Activated CD4-positive, alpha-beta memory T cell treated with anti-CD3 and anti-CD28 coated beads, Interleukin-2, amount 10 ng/mL, durations not matched to agents 7 days and 5 days (primary cell): ENCODE measurements at regions not wholly inside any gene's neighbourhood (a gene's known extent, or its start where the extent isn't known, plus 50 kb on each side); places are given as distances from the start of the nearest gene placed in this dataset.
A peak's percentile ranks its signal among the peaks of the same experiment; 100 is the strongest.

Experiments used
- CTCF ChIA-PET: fragments of 350-600 bp; sonication (Branson Sonifier 250); formaldehyde crosslinking; loops from one replicate; lab custom pipeline; 2021; ENCODE audit warnings: antibody characterized with exemption, inconsistent platforms; lab: Charles Lee
- POLR2A ChIA-PET: fragments of 350-600 bp; sonication (Branson Sonifier 250); formaldehyde crosslinking; loops from one replicate; lab custom pipeline; 2021; ENCODE audit warnings: antibody characterized with exemption; lab: Charles Lee
- DNase-seq: peaks from one replicate; pipeline ENCODE4 v3.0.0-alpha.2; 2020
- H3K27ac Mint-ChIP-seq: one replicate; pipeline ENCODE4 v1.8.0; 2021; ENCODE audit warnings: mild to moderate bottlenecking, mixed read lengths
- H3K27me3 Mint-ChIP-seq: one replicate; pipeline ENCODE4 v1.8.0; 2021; ENCODE audit warnings: mixed read lengths
- H3K36me3 Mint-ChIP-seq: one replicate; pipeline ENCODE4 v1.8.0; 2021; ENCODE audit warnings: low read depth, mixed read lengths
- H3K4me1 Mint-ChIP-seq: one replicate; pipeline ENCODE4 v1.8.0; 2021; ENCODE audit warnings: mixed read lengths
- H3K4me3 Mint-ChIP-seq: one replicate; pipeline ENCODE4 v1.8.0; 2021; ENCODE audit warnings: mild to moderate bottlenecking, mixed read lengths
- H3K9me3 Mint-ChIP-seq: one replicate; pipeline ENCODE4 v1.8.0; 2021; ENCODE audit warnings: mixed read lengths

GRCh38 chr3:126263539-126263938 lies 83.2 kb upstream of the ALDH1L1 start:
- H3K4me3 Mint-ChIP-seq = no peak overlapping the region
- DNase-seq = no peak
- peaks cover 15% of the 10 kb centered on the region for H3K27me3 Mint-ChIP-seq
- H3K27ac Mint-ChIP-seq = no peak overlapping the region
- no peaks in the 10 kb centered on the region for H3K9me3 Mint-ChIP-seq
- ChIA-PET CTCF (no interaction called here), POLR2A (no interaction called here)
- H3K36me3 Mint-ChIP-seq = no peaks in the 10 kb centered on the region
- H3K4me1 Mint-ChIP-seq = no peaks in the 10 kb centered on the region

DNA sequence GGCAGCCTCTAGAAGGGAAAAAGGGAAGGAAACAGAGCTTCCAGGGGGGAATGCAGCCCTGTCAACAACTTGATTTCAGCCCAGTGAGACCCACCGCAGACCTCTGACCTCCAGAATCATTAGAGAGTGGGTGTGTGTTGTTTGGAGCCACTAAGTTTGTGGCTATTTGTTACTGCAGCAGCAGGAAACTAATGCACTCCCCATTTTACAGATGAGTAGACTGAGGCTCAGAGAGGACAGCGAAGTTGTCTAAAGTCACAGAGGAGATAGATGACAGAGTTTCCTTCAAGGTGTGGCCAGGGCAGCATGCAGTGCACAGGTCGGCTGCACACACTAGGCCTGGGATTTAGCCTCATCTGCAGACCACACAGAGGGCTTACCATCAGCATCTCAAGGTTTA lies 81.8 kb upstream of the ALDH1L1 start:
- Mint-ChIP-seq H3K27ac (no peak overlapping the region), H3K27me3 (peaks cover 7% of the 10 kb centered on the region), H3K4me3 (no peak overlapping the region), H3K4me1 (no peaks in the 10 kb centered on the region), H3K9me3 (no peaks in the 10 kb centered on the region), H3K36me3 (no peaks in the 10 kb centered on the region)
- ChIA-PET CTCF (no interaction called here), POLR2A (no interaction called here)
- DNase-seq = no peak

- Mint-ChIP-seq H3K4me1 (no peaks in the 10 kb centered on the region), H3K36me3 (no peaks in the 10 kb centered on the region), H3K27ac (no peak overlapping the region), H3K4me3 (no peak overlapping the region), H3K9me3 (no peaks in the 10 kb centered on the region), H3K27me3 (peaks cover 4% of the 10 kb centered on the region)
- POLR2A ChIA-PET = no interaction called here
- DNase-seq = no peak
- CTCF ChIA-PET = no interaction called here
These were observed 80.7 kb upstream of the ALDH1L1 start for GRCh38 chr3:126261037-126261436.

- CTCF ChIA-PET = no interaction called here
- H3K9me3 Mint-ChIP-seq = no peaks in the 10 kb centered on the region
- no peaks in the 10 kb centered on the region for H3K4me1 Mint-ChIP-seq
- no peak overlapping the region for H3K4me3 Mint-ChIP-seq
- H3K36me3 Mint-ChIP-seq = no peaks in the 10 kb centered on the region
- H3K27me3 Mint-ChIP-seq = peaks cover under 1% of the 10 kb centered on the region
- POLR2A ChIA-PET = no interaction called here
- no peak overlapping the region for H3K27ac Mint-ChIP-seq
- no peak for DNase-seq
These were observed 79.3 kb upstream of the ALDH1L1 start for GRCh38 chr3:126259411-126260391.

DNA sequence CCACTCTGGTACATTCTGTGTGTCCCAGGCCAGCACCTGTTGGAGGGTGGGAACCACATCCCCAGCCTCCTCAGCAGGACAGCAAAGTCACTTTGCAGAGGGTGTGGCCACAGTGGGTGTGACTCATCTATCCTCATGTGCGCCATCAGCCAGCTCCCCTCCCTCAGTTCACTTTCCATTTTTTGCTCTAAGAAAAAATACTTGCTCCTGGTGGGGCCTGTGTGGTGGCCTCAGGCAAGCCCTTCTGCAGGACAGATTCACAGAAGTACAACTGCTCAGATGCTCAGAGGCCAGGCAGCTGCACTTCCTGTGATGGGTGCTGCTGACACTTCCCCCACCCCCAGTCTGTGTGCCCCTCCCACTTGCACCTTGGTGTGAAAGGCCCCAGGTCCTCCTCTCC lies 78.3 kb upstream of the ALDH1L1 start:
- Mint-ChIP-seq H3K4me1 (no peaks in the 10 kb centered on the region), H3K9me3 (no peaks in the 10 kb centered on the region), H3K27ac (no peak overlapping the region), H3K36me3 (no peaks in the 10 kb centered on the region), H3K27me3 (peaks cover 5% of the 10 kb centered on the region), H3K4me3 (no peak overlapping the region)
- ChIA-PET CTCF (no interaction called here), POLR2A (no interaction called here)
- DNase-seq = no peak

DNA sequence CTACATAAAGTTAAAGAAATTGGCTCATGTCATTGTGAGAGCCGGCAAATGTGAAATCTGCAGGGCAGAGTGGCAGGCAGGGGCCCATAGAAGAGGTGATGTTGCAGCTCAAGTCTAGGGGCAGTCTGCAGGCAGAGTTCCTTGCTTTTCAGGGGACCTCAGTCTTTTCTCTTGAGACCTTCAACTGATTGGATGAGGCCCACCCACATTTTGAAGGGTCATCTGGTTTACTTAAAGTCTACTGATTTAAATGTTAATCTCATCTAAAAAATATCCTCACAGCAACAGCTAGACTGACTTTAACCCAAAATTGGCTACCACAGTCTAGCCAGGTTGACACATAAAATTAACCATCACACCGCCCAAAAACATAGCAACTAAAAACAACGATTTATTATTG lies 77.6 kb upstream of the ALDH1L1 start:
- H3K36me3 Mint-ChIP-seq = no peaks in the 10 kb centered on the region
- H3K4me3 Mint-ChIP-seq = no peak overlapping the region
- no peaks in the 10 kb centered on the region for H3K9me3 Mint-ChIP-seq
- no peak overlapping the region for H3K27ac Mint-ChIP-seq
- H3K4me1 Mint-ChIP-seq = no peaks in the 10 kb centered on the region
- POLR2A ChIA-PET = no interaction called here
- H3K27me3 Mint-ChIP-seq = peaks cover 5% of the 10 kb centered on the region
- no peak for DNase-seq
- CTCF ChIA-PET = no interaction called here

DNA sequence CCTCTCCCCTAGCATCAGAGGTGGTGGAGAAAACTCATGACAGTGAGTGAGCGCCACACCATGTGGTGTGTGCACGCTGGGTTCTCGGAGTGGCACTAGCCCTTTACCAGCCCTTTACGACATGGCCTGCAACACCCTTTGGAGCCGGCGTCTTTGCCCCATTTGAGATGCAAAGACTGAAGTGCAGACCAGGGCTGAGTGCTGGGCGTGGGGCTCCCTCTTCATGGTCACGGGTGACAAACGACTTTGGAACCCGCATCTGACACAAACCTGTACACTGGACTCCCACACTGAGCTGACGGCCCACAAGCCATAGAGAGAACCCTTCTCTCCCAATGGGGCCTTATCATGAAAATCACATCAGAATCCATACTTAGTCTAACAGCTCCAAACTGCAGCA lies 76.8 kb upstream of the ALDH1L1 start:
- POLR2A ChIA-PET = no interaction called here
- H3K36me3 Mint-ChIP-seq = no peaks in the 10 kb centered on the region
- no peaks in the 10 kb centered on the region for H3K4me1 Mint-ChIP-seq
- no peaks in the 10 kb centered on the region for H3K9me3 Mint-ChIP-seq
- peaks cover 5% of the 10 kb centered on the region for H3K27me3 Mint-ChIP-seq
- H3K4me3 Mint-ChIP-seq = no peak overlapping the region
- CTCF ChIA-PET = no interaction called here
- DNase-seq = no peak
- H3K27ac Mint-ChIP-seq = no peak overlapping the region

GRCh38 chr3:126256251-126256650 lies 75.9 kb upstream of the ALDH1L1 start:
- Mint-ChIP-seq H3K9me3 (no peaks in the 10 kb centered on the region), H3K4me3 (no peak overlapping the region), H3K27ac (no peak overlapping the region), H3K27me3 (peaks cover 9% of the 10 kb centered on the region), H3K4me1 (no peaks in the 10 kb centered on the region), H3K36me3 (no peaks in the 10 kb centered on the region)
- CTCF ChIA-PET = no interaction called here
- DNase-seq = no peak
- POLR2A ChIA-PET = no interaction called here

DNA sequence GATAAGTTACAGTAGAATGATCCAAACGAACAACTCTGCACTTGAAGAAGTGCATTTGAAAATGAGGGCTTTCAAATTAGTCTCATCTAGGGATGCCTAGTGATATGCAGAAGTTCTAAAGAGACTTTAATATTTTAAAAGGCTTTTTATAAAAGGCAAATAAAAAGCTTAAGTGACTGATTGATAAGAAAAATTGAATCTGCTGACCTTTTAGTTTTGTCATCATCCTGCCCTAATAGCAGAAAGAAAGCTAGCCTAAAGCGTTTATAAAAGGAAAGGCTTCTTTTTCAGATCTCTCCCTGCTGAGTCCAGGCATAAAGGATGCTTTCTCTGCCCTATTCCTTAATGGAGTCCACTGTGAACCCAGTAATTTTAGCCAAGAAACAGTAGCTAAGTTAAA lies 72.7 kb upstream of the ALDH1L1 start:
- no peaks in the 10 kb centered on the region for H3K9me3 Mint-ChIP-seq
- POLR2A ChIA-PET = no interaction called here

DNA sequence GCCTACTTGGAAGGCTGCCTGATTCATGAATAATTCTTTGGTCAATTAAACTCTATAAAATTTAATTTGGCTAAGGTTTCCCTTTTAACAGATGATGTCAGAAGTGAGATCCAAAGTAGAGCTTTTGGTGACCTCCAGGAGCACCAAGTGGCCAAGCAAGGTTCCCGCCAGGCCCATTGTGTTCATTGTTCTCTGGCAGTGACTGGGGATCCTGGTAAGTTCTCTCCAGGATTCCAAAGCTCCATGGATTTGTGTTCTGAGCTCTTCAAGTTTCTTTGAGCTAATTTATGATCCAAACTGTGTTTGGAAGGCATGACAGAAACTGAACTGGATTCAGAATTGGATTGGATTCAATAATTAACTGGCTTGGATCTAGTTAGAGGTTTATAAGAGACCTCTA lies 72.0 kb upstream of the ALDH1L1 start:
- ChIA-PET POLR2A (no interaction called here), CTCF (no interaction called here)
- Mint-ChIP-seq H3K27me3 (peaks cover 9% of the 10 kb centered on the region), H3K27ac (no peak overlapping the region), H3K4me1 (no peaks in the 10 kb centered on the region), H3K36me3 (no peaks in the 10 kb centered on the region), H3K9me3 (no peaks in the 10 kb centered on the region), H3K4me3 (no peak overlapping the region)
- no peak for DNase-seq

More for the DNA sequence above, 72.7 kb upstream of the ALDH1L1 start:
- Mint-ChIP-seq H3K27ac (no peak overlapping the region), H3K4me1 (no peaks in the 10 kb centered on the region), H3K4me3 (no peak overlapping the region), H3K27me3 (peaks cover 9% of the 10 kb centered on the region), H3K36me3 (no peaks in the 10 kb centered on the region)
- no peak for DNase-seq
- CTCF ChIA-PET = no interaction called here

DNA sequence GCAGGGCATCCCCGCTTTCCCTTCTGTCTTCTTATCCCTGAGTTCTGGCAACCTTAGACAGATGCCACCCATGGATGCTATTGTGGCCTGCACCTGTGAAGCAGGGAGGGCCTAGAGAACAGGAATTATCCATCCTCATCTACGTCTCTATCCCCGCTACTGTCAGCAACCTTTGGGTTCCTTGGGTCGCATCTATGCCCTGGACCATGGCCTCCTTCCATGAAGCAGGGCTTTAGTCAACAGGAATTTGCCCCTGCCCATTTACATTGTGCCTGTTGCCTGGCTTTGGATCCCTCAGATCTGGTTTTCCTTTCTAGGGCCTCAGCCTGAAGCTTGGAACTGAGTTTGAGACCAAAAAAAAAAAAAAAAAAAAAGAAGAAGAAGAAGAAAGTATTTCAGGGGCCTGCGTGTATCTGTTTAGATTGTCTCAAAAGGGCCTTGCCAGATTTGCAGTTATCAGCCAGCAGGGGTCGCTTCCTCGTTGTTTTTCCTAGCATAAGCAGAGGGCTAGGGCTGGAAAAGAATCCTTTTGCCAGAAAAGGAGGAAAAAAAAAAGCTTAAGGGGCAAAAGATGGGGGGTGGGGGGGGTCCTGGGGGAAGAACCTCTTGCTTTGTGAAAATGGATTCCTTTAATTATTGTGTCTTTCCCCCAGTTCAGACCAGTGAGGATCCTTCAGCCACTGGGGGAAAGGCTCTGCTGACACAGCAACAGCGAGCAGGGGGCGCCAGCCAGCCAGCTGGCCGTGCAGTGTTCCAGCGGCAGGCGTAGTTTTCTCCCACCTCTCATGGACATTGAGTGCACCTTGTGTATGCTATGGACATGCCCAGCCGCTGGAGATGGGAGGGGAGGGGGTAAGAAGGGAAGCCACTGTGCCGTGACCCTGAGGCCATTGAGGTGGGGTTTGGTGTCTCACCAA lies 65.7 kb upstream of the ALDH1L1 start:
- peaks cover 2% of the 10 kb centered on the region for H3K27me3 Mint-ChIP-seq
- no peaks in the 10 kb centered on the region for H3K4me1 Mint-ChIP-seq
- no peaks in the 10 kb centered on the region for H3K9me3 Mint-ChIP-seq
- H3K36me3 Mint-ChIP-seq = no peaks in the 10 kb centered on the region
- no peak overlapping the region for H3K4me3 Mint-ChIP-seq
- DNase-seq = peak; percentile 30
- ChIA-PET CTCF (interaction anchor here (0.7 kb wide), 1 partner anchor 1455 kb away, joined by 3 read pairs; no protein-coding TSS in a partner anchor), POLR2A (no interaction called here)
- H3K27ac Mint-ChIP-seq = no peak overlapping the region
